ENCODE measurements at regions not wholly inside any gene's neighbourhood (a gene's known extent, or its start where the extent isn't known, plus 50 kb on each side); places are given as distances from the start of the nearest gene placed in this dataset.

- no peak for TF ChIP-seq CTCF (IDR thresholded peaks at IDR 0.05; ENCODE audit: low read depth, low read length)
- TF ChIP-seq EZH2phosphoT487 (IDR thresholded peaks at IDR 0.05; ENCODE audit: low read depth) = no peak
Measured at GRCh38 chr1:56390232-56390867, 189.0 kb downstream of the PLPP3 start.

Data from OCI-LY3 (cell line).